ENCODE measurements at regions not wholly inside any gene's neighbourhood (a gene's known extent, or its start where the extent isn't known, plus 50 kb on each side); places are given as distances from the start of the nearest gene placed in this dataset.

- TF ChIP-seq CTCF (IDR thresholded peaks at IDR 0.05; ENCODE audit: extremely low read depth in 1 of 2, insufficient read depth in 1 of 2, low read depth in 1 of 2, low read length in 2 of 2), result peak in 1 of 2 donors; percentile 14
- no peak for TF ChIP-seq POLR2A (IDR thresholded peaks at IDR 0.05; ENCODE audit: low read depth, low read length)
- no peak for TF ChIP-seq MYC (IDR thresholded peaks at IDR 0.05; ENCODE audit: low read depth, low read length)
- TF ChIP-seq EZH2 (IDR thresholded peaks at IDR 0.05; ENCODE audit: borderline replicate concordance, low read depth, low read length, severe bottlenecking), result no peak
- TF ChIP-seq FOS (IDR thresholded peaks at IDR 0.05; ENCODE audit: borderline replicate concordance, insufficient read depth, low read length), result no peak
Observed at GRCh38 chr20:40471261-40471629, 217.8 kb downstream of the MAFB start.
